GM18951 (cell line): ENCODE measurements at regions not wholly inside any gene's neighbourhood (a gene's known extent, or its start where the extent isn't known, plus 50 kb on each side); places are given as distances from the start of the nearest gene placed in this dataset.

Source experiments
- POLR2A ChIP-seq: IDR thresholded peaks from 4 replicates; pipeline ENCODE4 v1.6.1; 2011; ENCODE audit warnings: mild to moderate bottlenecking; ENCODE audit not compliant: insufficient read length, insufficient read depth; ENCODE audit errors: extremely low read depth
- in situ Hi-C: fragments of 300-500 bp; cut with MboI; formaldehyde crosslinking; loops from one replicate; pipeline ENCODE4 v1.12.0; 2022; ENCODE audit warnings: low sequenced_read_pairs, mixed read lengths, inconsistent platforms; ENCODE audit not compliant: unreplicated experiment

DNA sequence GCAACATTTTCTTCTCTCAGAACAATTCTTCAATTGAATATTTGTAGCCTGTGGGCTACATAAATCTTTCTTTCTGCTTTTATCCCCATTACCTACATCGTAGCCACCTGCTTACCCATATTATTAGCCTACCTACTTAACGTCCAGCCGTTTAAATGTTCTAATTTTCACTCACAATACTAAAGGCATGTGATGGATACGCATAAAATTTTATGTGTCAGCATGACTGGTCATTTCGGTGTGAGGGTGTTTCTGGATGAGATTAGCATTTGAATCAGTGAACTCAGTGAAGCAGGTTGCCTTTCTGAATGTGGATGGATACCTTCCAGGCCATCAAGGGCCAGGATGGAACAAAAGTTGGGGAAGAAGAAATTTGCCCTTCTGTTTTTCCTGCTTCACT lies 1722.5 kb upstream of the ACO1 start:
- TF ChIP-seq POLR2A = no peak
- in situ Hi-C loops = no loop called here

DNA sequence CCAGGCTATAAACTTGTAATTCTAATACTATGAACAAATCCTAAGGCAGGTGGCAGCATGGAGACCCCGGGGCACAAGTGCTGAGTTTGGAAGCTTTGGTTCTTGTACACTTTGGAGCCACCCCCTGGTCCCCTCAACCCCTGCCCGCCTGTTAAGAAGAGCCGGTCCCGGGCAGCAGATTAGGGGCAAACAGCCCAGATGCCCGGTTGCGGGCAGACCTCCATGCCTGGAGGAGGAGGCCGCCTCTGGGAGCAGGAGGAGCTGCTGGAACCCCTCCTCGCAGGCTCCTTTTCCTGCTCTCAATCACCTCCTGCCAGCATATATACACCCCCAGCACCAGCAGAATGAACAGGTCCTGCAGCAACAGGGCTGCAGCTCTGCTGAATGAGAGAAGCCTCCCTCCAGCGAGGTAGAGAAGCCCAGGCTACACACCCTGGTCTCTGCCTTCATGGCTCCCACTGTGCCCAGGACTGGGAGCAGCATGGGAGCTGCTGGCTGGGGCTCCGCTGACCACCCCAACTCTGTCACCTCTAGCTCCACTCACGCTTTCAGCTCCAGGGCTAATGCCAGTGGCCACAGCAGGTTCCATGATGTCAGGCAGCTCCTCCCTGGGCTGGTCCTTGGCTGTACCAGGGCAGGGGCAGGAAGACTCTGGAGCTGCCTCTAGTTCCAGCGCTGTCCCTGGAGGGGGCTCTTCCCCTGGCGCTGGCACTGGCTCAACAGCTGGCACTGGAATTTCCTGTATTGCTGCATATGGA lies 1713.5 kb upstream of the ACO1 start:
- no peak for TF ChIP-seq POLR2A
- in situ Hi-C loops = no loop called here

DNA sequence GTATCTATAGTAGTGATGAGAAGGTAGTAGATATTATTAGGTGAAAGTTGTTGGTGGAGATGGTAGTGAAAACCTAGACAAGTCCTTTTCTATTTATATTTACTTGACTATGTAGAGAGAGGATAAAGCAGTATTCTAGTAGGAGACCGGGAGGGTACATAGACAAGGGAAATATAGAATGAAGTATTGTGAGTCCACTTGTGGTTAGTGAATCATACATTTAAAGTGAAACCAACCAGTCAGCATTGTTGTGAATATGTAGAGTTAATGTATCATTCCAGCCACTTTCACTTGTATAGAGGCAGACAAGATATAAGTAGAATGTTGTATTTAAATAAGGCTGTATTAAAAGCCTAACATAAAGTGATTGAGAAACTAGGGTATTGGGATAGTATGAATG lies 1711.3 kb upstream of the ACO1 start:
- in situ Hi-C loops = no loop called here
- no peak for TF ChIP-seq POLR2A

DNA sequence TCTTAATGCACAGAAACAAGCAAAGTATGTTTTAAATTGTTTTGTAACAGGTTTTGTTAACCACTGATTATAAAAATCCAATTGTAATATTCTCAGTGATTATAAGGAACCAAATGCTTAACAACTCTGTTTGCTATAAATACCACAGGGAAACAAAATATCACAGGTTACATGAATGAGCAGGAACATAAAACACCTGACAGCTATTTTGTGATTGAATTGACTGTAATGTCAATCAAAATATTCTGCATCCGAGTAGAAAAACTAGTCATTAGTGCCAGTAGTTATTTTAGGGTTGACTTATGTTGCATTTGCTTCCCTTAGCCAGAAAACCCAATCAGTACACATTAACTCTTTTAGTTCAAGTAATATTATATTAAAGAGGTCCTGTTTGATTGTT lies 1707.8 kb upstream of the ACO1 start:
- in situ Hi-C loops = no loop called here
- no peak for TF ChIP-seq POLR2A

DNA sequence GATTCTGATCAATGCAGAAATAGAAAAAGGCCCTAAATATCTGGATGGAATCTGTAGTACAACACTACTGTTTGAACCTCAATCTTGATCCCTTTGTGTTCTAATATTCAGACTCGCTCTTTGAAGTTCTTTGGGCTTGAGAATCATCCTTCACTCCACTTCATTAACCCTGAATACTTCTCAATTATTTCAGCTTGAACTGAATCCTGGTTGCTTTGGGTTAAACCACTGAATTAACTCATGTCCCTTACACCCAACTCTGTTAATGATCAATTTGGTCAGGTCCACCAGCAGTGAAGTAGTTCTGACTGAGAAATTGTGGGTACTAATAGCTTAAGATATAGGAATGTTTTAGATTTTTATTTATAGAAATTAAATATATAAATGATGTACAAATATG lies 1707.2 kb upstream of the ACO1 start:
- in situ Hi-C loops = no loop called here
- TF ChIP-seq POLR2A = no peak

DNA sequence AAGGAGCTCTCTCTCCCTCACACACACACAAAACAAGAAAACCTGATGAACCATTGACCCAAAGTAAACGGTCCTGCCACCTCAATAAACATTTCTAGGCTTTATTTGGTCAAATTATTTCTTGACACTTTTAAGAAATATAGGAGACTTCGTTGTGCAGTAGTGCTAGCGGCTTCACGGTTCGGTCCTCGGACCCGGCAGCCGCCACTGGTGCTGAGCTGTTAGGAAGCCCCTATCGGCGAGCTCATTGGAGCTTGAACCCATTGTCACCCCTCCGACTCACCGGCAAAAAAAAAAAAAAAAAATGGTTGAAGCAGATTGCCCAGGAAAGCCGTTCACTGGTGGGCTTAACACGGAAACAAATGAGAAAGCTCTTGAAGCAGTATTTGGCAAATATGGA lies 1695.6 kb upstream of the ACO1 start:
- in situ Hi-C loops = no loop called here
- no peak for TF ChIP-seq POLR2A

DNA sequence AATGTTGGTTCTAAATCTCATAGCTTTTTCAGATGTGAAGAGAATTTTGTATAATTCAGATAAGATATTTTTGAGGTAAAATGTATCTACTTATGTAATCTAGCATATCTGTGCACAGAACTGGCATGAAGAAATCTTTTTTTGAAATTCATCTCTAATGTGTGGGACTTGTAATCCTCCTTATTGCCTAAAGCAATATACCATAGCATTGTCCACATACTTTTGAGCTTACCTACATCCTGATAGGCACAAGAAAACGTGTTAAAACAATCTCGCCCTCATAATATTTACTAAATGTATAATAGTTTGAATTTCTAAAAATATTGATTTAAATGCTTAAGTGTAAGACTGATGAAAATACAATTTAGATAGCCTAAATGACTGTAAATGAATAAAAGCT lies 1686.5 kb upstream of the ACO1 start:
- no peak for TF ChIP-seq POLR2A
- in situ Hi-C loops = no loop called here

DNA sequence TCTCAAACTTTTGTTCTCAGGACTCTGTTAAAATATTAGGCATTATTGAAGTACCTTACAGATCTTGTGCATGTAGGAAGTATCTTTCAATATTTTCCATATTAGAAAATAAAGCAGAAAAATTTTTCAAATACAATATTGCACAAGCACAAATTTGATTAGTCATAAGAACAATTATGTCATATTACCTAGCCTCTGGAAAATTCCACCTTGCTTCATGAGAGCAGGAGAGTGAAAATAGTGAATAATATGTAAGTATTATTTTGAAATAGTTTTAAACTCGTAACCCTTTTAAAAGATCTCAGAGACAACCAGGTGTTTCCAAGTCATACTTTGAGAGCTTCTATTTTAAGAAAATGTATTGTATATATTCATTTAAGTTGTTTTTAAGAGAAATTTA lies 1672.9 kb upstream of the ACO1 start:
- no peak for TF ChIP-seq POLR2A
- in situ Hi-C loops = no loop called here

DNA sequence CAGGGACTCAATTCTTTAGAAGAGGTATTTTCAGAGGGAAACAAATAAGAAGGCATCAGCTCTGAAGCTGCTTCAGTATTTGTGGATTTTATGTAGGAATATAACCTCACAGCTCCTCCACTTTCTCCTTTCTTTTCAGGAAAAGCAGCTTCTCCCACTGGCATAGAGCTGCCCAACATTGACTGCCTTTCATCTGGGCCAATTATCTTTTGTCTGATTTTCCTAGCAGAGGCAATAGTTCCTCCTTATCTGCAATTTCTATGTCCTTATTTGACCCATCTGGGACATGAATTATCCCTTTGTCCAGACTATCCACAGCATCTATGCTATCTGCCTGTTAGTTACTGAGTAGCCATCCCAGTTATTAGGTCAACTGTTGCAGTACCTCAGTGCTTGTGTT lies 1671.2 kb upstream of the ACO1 start:
- no peak for TF ChIP-seq POLR2A
- in situ Hi-C loops = no loop called here

DNA sequence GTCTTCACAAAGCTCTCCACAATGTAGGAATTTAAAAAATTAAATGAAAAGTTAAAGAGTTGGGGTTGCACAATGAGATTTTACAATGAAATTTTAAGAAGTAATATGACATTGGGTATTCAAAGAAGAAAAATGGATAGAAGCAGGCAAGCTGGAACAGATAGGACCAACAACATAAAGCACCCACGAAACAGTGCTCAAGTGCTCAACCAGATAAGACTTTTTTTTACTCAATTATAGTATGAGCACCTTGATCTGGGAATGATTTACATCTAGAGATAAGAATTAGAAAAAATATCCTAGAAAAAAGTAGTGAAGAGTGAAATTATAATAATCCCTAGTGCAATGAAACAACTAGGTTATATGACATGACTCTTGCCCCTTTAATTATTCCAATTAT lies 1670.1 kb upstream of the ACO1 start:
- in situ Hi-C loops = no loop called here
- TF ChIP-seq POLR2A = no peak

DNA sequence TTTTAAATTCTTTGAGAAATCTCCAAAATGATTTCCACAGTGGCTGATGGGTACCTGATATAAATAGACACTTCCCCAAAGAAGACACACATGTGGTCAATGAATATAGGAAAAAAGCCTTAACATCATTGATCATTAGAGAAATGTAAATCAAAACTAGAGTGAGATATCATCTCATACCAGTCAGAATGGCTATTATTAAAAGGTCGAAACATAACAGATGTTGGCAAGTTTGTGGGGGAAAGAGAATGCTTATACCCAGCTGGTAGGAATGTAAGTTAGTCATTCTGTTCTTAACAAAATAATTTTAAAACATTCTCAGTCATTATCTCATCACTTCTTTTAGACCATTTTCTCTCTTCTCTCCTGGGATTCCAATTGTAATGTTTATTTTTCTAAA lies 1666.0 kb upstream of the ACO1 start:
- no peak for TF ChIP-seq POLR2A
- in situ Hi-C loops = no loop called here

DNA sequence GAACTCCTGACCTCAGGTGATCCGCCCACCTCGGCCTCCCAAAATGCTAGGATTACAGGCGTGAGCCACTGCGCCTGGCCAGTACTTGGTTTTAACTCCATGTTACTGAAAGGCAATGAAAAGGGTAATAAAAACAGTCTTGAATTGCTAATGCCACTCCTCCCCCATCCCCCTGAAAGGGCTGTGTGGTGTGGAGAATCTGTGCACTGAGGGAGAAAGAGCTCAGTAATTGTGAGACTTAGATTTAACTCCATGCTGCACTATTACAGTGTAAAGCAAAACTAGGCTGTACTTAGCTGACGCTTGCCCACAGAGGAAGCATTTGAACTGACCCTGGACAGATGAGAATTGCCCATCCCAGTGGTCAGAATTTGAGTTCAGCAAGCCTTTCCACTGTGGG lies 1662.4 kb upstream of the ACO1 start:
- in situ Hi-C loops = no loop called here

DNA sequence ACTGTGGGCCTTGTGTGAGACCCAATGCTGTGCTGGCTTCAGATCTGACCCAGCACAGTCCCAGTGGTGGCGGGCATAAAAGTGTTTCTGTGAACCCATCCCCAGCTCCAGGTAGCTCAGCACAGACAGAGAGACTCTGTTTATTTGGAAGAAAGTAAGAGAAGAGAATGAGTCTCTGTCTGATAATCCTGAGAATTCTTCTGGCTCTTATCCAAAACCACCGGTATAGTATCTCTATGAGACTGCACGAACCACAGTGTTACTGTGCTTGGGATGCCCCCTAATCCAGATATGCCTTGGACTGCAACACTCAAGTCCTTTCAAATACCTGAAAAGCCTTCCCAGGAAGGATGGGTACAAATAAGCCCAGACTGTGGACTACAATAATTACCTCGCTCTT lies 1660.8 kb upstream of the ACO1 start:
- TF ChIP-seq POLR2A = no peak
- in situ Hi-C loops = no loop called here

More for the DNA sequence above, 1662.4 kb upstream of the ACO1 start:
- TF ChIP-seq POLR2A = no peak

DNA sequence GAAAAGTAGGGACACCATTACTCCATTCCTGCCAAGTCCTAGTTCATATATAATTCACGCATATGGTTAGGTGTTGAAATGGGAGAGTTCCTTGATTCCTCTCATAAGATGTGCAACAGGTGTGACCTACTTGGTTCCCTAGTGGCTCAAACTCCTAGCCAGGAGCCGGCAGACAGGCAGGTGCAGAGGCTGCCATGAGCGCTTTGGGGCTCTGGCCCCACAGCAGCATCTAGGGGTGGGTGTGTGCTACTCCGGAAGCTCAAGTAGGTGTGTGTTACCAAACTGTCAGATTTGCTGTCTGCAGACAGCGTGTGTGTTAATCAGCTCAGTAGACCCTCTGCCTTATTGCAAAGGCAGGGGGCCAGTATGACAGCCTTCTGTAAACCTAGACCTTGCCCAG lies 1652.4 kb upstream of the ACO1 start:
- in situ Hi-C loops = no loop called here
- TF ChIP-seq POLR2A = no peak

DNA sequence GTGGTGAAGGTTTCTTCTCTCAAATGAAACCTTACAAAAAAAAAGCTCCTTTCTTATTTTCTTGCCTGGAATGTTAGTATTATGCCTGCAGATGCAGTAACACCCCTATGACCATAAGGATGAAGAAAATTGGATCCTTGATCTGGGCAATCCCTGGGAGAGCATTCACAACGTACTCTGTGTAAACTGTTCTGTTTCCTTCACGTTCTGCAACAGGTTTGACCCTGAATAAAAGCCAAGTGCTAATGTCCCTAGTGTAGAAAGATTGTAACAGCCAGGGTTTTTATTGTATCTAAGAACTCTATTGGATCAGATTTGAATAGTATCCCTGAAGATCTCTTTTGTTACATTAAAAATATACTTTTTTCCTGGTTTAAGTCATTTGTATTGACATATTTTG lies 1639.6 kb upstream of the ACO1 start:
- in situ Hi-C loops = no loop called here
- no peak for TF ChIP-seq POLR2A
